HEK293 (cell line): ENCODE measurements at regions not wholly inside any gene's neighbourhood (a gene's known extent, or its start where the extent isn't known, plus 50 kb on each side); places are given as distances from the start of the nearest gene placed in this dataset.
A peak's percentile ranks its signal among the peaks of the same experiment; 100 is the strongest.

Experiments
- CTCF ChIA-PET: fragments of 350-600 bp; formaldehyde crosslinking; extraction: SDS; loops from one replicate; lab custom pipeline; 2021; ENCODE audit warnings: antibody characterized with exemption; lab: Yijun Ruan, JAX
- POLR2A ChIA-PET: fragments of 300-600 bp; formaldehyde crosslinking; extraction: SDS; loops from one replicate; lab custom pipeline; 2020; ENCODE audit warnings: antibody characterized with exemption, inconsistent platforms; lab: Yijun Ruan, JAX
- H3K27ac ChIP-seq: fragments of 200-500 bp; sonication (Bioruptor generic); 2 replicates; pipeline ENCODE4 v1.5.1; 2014; ENCODE audit warnings: low read depth, low read length, control low read depth, inconsistent platforms; ENCODE audit errors: extremely low read depth
- H3K36me3 ChIP-seq, 2 experiments: fragments of 200-500 bp in 1 of 2; sonication (Bioruptor generic) in 1 of 2; 1 replicate in 1 of 2; 2 replicates in 1 of 2; pipeline ENCODE4 v1.5.1; 2014 to 2017; ENCODE audit warnings: inconsistent platforms in 2 of 2, low read length in 2 of 2; ENCODE audit not compliant: control insufficient read depth in 2 of 2, insufficient read depth in 1 of 2
- H3K4me1 ChIP-seq: fragments of 200-500 bp; sonication (Bioruptor generic); 2 replicates; pipeline ENCODE4 v1.5.1; 2014; ENCODE audit warnings: mild to moderate bottlenecking, low read length, inconsistent platforms; ENCODE audit not compliant: control insufficient read depth, insufficient read depth
- H3K4me3 ChIP-seq: 2 replicates; pipeline ENCODE4 v1.5.1; 2011; ENCODE audit warnings: low read depth, mild to moderate bottlenecking, control low read depth, low read length, moderate library complexity
- H3K9me3 ChIP-seq: fragments of 200-500 bp; sonication (Bioruptor generic); 2 replicates; pipeline ENCODE4 v1.5.1; 2014; ENCODE audit warnings: low read depth, low read length, inconsistent platforms; ENCODE audit not compliant: control insufficient read depth, insufficient read depth
- IKZF3 ChIP-seq: fragments of 450-650 bp; IDR thresholded peaks from 2 replicates; pipeline ENCODE4 v1.5.0; 2018; ENCODE audit warnings: missing biosample characterization, mild to moderate bottlenecking, missing genetic modification characterization, moderate library complexity
- KLF9 ChIP-seq: fragments of 450-650 bp; formaldehyde crosslinking; IDR thresholded peaks from 2 replicates; pipeline ENCODE4 v1.5.1; 2016; ENCODE audit warnings: missing biosample characterization, missing genetic modification characterization, low read depth
- SCRT2 ChIP-seq: fragments of 450-650 bp; formaldehyde crosslinking; IDR thresholded peaks from 2 replicates; pipeline ENCODE4 v1.5.1; 2016; ENCODE audit warnings: missing biosample characterization, missing genetic modification characterization
- YY1 ChIP-seq: fragments of 450-650 bp; formaldehyde crosslinking; IDR thresholded peaks from 2 replicates; pipeline ENCODE4 v1.5.1; 2018; ENCODE audit warnings: missing biosample characterization, missing genetic modification characterization
- ZBTB48 ChIP-seq: fragments of 450-650 bp; formaldehyde crosslinking; IDR thresholded peaks from 2 replicates; pipeline ENCODE4 v1.5.1; 2016; ENCODE audit warnings: missing biosample characterization, missing genetic modification characterization
- ZNF140 ChIP-seq: fragments of 450-650 bp; formaldehyde crosslinking; IDR thresholded peaks from 2 replicates; pipeline ENCODE4 v1.5.1; 2016; ENCODE audit warnings: missing biosample characterization, missing genetic modification characterization
- ZNF16 ChIP-seq: fragments of 450-650 bp; formaldehyde crosslinking; IDR thresholded peaks from 2 replicates; pipeline ENCODE4 v1.5.1; 2016; ENCODE audit warnings: low read depth, missing biosample characterization, missing genetic modification characterization
- ZNF174 ChIP-seq: fragments of 450-650 bp; formaldehyde crosslinking; IDR thresholded peaks from 2 replicates; pipeline ENCODE4 v1.5.0; 2017; ENCODE audit warnings: missing biosample characterization, mild to moderate bottlenecking, missing genetic modification characterization
- ZNF202 ChIP-seq: fragments of 450-650 bp; formaldehyde crosslinking; IDR thresholded peaks from 2 replicates; pipeline ENCODE4 v1.5.1; 2016; ENCODE audit warnings: missing biosample characterization, missing genetic modification characterization, borderline replicate concordance
- ZNF341 ChIP-seq: fragments of 450-650 bp; formaldehyde crosslinking; IDR thresholded peaks from 2 replicates; pipeline ENCODE4; 2016; ENCODE audit warnings: low read depth, missing biosample characterization, missing genetic modification characterization
- ZNF37A ChIP-seq: fragments of 450-650 bp; IDR thresholded peaks from 2 replicates; pipeline ENCODE4 v1.5.1; 2018; ENCODE audit warnings: missing biosample characterization, missing genetic modification characterization
- ZNF530 ChIP-seq: fragments of 450-650 bp; formaldehyde crosslinking; IDR thresholded peaks from 2 replicates; pipeline ENCODE4 v1.5.1; 2016; ENCODE audit warnings: low read depth, missing biosample characterization, missing genetic modification characterization
- ZNF549 ChIP-seq: fragments of 450-650 bp; IDR thresholded peaks from 2 replicates; pipeline ENCODE4 v1.5.1; 2018; ENCODE audit warnings: missing biosample characterization, missing genetic modification characterization, mild to moderate bottlenecking, inconsistent platforms, moderate library complexity
- ZNF585B ChIP-seq: fragments of 450-650 bp; formaldehyde crosslinking; IDR thresholded peaks from 2 replicates; pipeline ENCODE4 v1.5.1; 2016; ENCODE audit warnings: missing biosample characterization, missing genetic modification characterization
- ZNF654 ChIP-seq: fragments of 450-650 bp; formaldehyde crosslinking; IDR thresholded peaks from 2 replicates; pipeline ENCODE4 v1.5.1; 2016; ENCODE audit warnings: low read depth, missing biosample characterization, missing genetic modification characterization
- ZNF692 ChIP-seq: fragments of 450-650 bp; formaldehyde crosslinking; IDR thresholded peaks from 2 replicates; pipeline ENCODE4 v1.5.1; 2016; ENCODE audit warnings: missing biosample characterization, missing genetic modification characterization
- TF ChIP-seq, protein P1 (sequence below): sonication (generic); formaldehyde crosslinking; IDR thresholded peaks from 2 replicates; pipeline ENCODE4 v1.8.1; 2022; ENCODE audit warnings: mild to moderate bottlenecking, moderate library complexity, missing genetic modification reagents
- TF ChIP-seq, protein P2 (sequence below): fragments of 450-650 bp; formaldehyde crosslinking; IDR thresholded peaks from 2 replicates; pipeline ENCODE4 v1.5.1; 2016; ENCODE audit warnings: missing biosample characterization, missing genetic modification characterization
- TF ChIP-seq, protein P3 (sequence below): fragments of 450-650 bp; formaldehyde crosslinking; IDR thresholded peaks from 2 replicates; pipeline ENCODE4 v1.5.1; 2016; ENCODE audit warnings: missing biosample characterization, missing genetic modification characterization, low read depth
- TF ChIP-seq, protein P4 (sequence below): fragments of 450-650 bp; formaldehyde crosslinking; IDR thresholded peaks from 2 replicates; pipeline ENCODE4 v1.5.1; 2017; ENCODE audit warnings: missing biosample characterization, missing genetic modification characterization
- TF ChIP-seq, protein P5 (sequence below): fragments of 450-650 bp; formaldehyde crosslinking; IDR thresholded peaks from 2 replicates; pipeline ENCODE4 v1.5.0; 2017; ENCODE audit warnings: missing biosample characterization, missing genetic modification characterization, borderline replicate concordance

- no peak overlapping the region for H3K4me3 ChIP-seq
- TF ChIP-seq, protein P1, sequence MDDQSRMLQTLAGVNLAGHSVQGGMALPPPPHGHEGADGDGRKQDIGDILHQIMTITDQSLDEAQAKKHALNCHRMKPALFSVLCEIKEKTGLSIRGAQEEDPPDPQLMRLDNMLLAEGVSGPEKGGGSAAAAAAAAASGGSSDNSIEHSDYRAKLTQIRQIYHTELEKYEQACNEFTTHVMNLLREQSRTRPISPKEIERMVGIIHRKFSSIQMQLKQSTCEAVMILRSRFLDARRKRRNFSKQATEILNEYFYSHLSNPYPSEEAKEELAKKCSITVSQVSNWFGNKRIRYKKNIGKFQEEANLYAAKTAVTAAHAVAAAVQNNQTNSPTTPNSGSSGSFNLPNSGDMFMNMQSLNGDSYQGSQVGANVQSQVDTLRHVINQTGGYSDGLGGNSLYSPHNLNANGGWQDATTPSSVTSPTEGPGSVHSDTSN, result no peak
- TF ChIP-seq ZNF530 (tag by site-specific recombination) (no peak), ZBTB48 (no peak), IKZF3 (tag by site-specific recombination) (no peak), ZNF654 (tag by site-specific recombination) (peak; percentile 12; the same call in 1 of the 2 replicates), ZNF140 (tag by site-specific recombination) (no peak)
- TF ChIP-seq, protein P2, sequence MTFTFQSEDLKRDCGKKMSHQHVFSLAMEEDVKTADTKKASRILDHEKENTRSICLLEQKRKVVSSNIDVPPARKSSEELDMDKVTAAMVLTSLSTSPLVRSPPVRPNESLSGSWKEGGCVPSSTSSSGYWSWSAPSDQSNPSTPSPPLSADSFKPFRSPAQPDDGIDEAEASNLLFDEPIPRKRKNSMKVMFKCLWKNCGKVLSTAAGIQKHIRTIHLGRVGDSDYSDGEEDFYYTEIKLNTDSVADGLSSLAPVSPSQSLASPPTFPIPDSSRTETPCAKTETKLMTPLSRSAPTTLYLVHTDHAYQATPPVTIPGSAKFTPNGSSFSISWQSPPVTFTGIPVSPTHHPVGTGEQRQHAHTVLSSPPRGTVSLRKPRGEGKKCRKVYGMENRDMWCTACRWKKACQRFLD, result no peak
- ChIA-PET POLR2A (no interaction called here), CTCF (interaction anchor here (0.5 to 0.7 kb wide), 2 partner anchors 15 to 118 kb away, joined by 3 read pairs; no protein-coding TSS in a partner anchor)
- no peaks in the 10 kb centered on the region for H3K36me3 ChIP-seq
- no peaks in the 10 kb centered on the region for H3K9me3 ChIP-seq
- H3K27ac ChIP-seq, result no peak overlapping the region
- H3K4me1 ChIP-seq, result no peaks in the 10 kb centered on the region
Measured at GRCh38 chr18:40413160-40413559, 1541.9 kb upstream of the PIK3C3 start.

DNA sequence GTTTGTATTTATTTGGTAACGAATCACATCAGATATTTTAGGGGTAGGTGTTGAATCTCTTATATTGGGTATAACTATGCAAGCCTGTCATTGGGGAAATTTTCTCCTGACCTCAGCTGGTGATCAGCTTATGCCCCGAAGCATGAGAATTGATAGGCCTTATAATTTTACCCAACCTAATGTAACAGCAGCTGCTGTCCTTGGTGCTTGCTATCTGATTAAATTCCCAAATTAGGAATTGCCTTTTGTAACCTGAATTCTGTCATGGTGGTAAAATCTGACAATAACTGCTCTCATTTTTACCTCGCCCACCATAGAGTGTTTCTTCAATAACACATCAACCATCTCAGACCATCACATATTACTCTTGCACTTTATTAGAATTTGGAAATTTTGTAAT, 1542.6 kb upstream of the PIK3C3 start:
- TF ChIP-seq, protein P1, result no peak
- TF ChIP-seq ZNF585B, result no peak
- Histone ChIP-seq H3K4me1 (no peaks in the 10 kb centered on the region), H3K4me3 (no peak overlapping the region), H3K9me3 (no peaks in the 10 kb centered on the region), H3K27ac (no peak overlapping the region), H3K36me3 (no peaks in the 10 kb centered on the region)
- CTCF ChIA-PET, result no interaction called here
- POLR2A ChIA-PET, result no interaction called here

GRCh38 chr18:40407909-40408308, 1547.1 kb upstream of the PIK3C3 start:
- Histone ChIP-seq H3K27ac (no peak overlapping the region), H3K36me3 (no peaks in the 10 kb centered on the region), H3K4me3 (no peak overlapping the region), H3K9me3 (no peaks in the 10 kb centered on the region), H3K4me1 (no peaks in the 10 kb centered on the region)
- CTCF ChIA-PET, result no interaction called here
- TF ChIP-seq SCRT2 (no peak), ZNF549 (tag by site-specific recombination) (no peak), KLF9 (tag by site-specific recombination) (no peak), ZNF202 (tag by site-specific recombination) (no peak), YY1 (no peak), ZNF174 (no peak), ZNF692 (tag by site-specific recombination) (no peak), ZNF37A (no peak), ZNF16 (tag by site-specific recombination) (no peak), ZNF341 (tag by site-specific recombination) (no peak)
- TF ChIP-seq, protein P3, sequence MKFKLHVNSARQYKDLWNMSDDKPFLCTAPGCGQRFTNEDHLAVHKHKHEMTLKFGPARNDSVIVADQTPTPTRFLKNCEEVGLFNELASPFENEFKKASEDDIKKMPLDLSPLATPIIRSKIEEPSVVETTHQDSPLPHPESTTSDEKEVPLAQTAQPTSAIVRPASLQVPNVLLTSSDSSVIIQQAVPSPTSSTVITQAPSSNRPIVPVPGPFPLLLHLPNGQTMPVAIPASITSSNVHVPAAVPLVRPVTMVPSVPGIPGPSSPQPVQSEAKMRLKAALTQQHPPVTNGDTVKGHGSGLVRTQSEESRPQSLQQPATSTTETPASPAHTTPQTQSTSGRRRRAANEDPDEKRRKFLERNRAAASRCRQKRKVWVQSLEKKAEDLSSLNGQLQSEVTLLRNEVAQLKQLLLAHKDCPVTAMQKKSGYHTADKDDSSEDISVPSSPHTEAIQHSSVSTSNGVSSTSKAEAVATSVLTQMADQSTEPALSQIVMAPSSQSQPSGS (tag by site-specific recombination), result no peak
- TF ChIP-seq, protein P4, sequence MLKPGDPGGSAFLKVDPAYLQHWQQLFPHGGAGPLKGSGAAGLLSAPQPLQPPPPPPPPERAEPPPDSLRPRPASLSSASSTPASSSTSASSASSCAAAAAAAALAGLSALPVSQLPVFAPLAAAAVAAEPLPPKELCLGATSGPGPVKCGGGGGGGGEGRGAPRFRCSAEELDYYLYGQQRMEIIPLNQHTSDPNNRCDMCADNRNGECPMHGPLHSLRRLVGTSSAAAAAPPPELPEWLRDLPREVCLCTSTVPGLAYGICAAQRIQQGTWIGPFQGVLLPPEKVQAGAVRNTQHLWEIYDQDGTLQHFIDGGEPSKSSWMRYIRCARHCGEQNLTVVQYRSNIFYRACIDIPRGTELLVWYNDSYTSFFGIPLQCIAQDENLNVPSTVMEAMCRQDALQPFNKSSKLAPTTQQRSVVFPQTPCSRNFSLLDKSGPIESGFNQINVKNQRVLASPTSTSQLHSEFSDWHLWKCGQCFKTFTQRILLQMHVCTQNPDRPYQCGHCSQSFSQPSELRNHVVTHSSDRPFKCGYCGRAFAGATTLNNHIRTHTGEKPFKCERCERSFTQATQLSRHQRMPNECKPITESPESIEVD (tag by site-specific recombination), result no peak
- TF ChIP-seq, protein P5, sequence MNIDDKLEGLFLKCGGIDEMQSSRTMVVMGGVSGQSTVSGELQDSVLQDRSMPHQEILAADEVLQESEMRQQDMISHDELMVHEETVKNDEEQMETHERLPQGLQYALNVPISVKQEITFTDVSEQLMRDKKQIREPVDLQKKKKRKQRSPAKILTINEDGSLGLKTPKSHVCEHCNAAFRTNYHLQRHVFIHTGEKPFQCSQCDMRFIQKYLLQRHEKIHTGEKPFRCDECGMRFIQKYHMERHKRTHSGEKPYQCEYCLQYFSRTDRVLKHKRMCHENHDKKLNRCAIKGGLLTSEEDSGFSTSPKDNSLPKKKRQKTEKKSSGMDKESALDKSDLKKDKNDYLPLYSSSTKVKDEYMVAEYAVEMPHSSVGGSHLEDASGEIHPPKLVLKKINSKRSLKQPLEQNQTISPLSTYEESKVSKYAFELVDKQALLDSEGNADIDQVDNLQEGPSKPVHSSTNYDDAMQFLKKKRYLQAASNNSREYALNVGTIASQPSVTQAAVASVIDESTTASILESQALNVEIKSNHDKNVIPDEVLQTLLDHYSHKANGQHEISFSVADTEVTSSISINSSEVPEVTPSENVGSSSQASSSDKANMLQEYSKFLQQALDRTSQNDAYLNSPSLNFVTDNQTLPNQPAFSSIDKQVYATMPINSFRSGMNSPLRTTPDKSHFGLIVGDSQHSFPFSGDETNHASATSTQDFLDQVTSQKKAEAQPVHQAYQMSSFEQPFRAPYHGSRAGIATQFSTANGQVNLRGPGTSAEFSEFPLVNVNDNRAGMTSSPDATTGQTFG, result no peak
- POLR2A ChIA-PET, result no interaction called here
